ENCODE measurements at regions not wholly inside any gene's neighbourhood (a gene's known extent, or its start where the extent isn't known, plus 50 kb on each side); places are given as distances from the start of the nearest gene placed in this dataset.

- H3K4me3 Mint-ChIP-seq: no peak overlapping the region
- TF ChIP-seq CTCF (IDR thresholded peaks at IDR 0.05): no peak
- no peaks in the 10 kb centered on the region for H3K36me3 Mint-ChIP-seq (ENCODE audit: low read depth)
- DNase-seq: peak; percentile 8
- no peak overlapping the region for H3K27ac Mint-ChIP-seq
- H3K4me1 Mint-ChIP-seq (ENCODE audit: low read depth): peaks cover 30% of the 10 kb centered on the region
- no peaks in the 10 kb centered on the region for H3K27me3 Mint-ChIP-seq (ENCODE audit: insufficient read depth)
- H3K9me3 Mint-ChIP-seq: no peaks in the 10 kb centered on the region
These were observed 616.4 kb downstream of the MED13L start for GRCh38 chr12:115661112-115661511.

- H3K36me3 Mint-ChIP-seq (ENCODE audit: low read depth): no peaks in the 10 kb centered on the region
- TF ChIP-seq CTCF (IDR thresholded peaks at IDR 0.05): no peak
- H3K27ac Mint-ChIP-seq: peak overlapping the region; percentile 66
- peaks cover 30% of the 10 kb centered on the region for H3K4me1 Mint-ChIP-seq (ENCODE audit: low read depth)
- peak overlapping the region; percentile 4; the same call in 1 of the 2 replicates for H3K4me3 Mint-ChIP-seq
- no peaks in the 10 kb centered on the region for H3K9me3 Mint-ChIP-seq
- H3K27me3 Mint-ChIP-seq (ENCODE audit: insufficient read depth): no peaks in the 10 kb centered on the region
- DNase-seq: peak; percentile 63
These were observed 617.2 kb downstream of the MED13L start for GRCh38 chr12:115660211-115660805.

- H3K36me3 Mint-ChIP-seq (ENCODE audit: low read depth): no peaks in the 10 kb centered on the region
- H3K9me3 Mint-ChIP-seq: no peaks in the 10 kb centered on the region
- H3K4me1 Mint-ChIP-seq (ENCODE audit: low read depth): peaks cover 30% of the 10 kb centered on the region
- no peak overlapping the region for H3K4me3 Mint-ChIP-seq
- no peak overlapping the region for H3K27ac Mint-ChIP-seq
- no peak for DNase-seq
- TF ChIP-seq CTCF (IDR thresholded peaks at IDR 0.05): no peak
- H3K27me3 Mint-ChIP-seq (ENCODE audit: insufficient read depth): no peaks in the 10 kb centered on the region
These were observed 618.1 kb downstream of the MED13L start for GRCh38 chr12:115659422-115659821.

- TF ChIP-seq CTCF (IDR thresholded peaks at IDR 0.05): no peak
- DNase-seq: no peak
- Mint-ChIP-seq H3K4me3 (no peak overlapping the region), H3K36me3 (ENCODE audit: low read depth) (no peaks in the 10 kb centered on the region), H3K4me1 (ENCODE audit: low read depth) (peaks cover 30% of the 10 kb centered on the region), H3K27ac (no peak overlapping the region), H3K27me3 (ENCODE audit: insufficient read depth) (no peaks in the 10 kb centered on the region), H3K9me3 (no peaks in the 10 kb centered on the region)
These were observed 620.1 kb downstream of the MED13L start for GRCh38 chr12:115657081-115658013.

- Mint-ChIP-seq H3K4me1 (ENCODE audit: low read depth) (peaks cover 15% of the 10 kb centered on the region), H3K27ac (no peak overlapping the region), H3K9me3 (no peaks in the 10 kb centered on the region), H3K27me3 (ENCODE audit: insufficient read depth) (peaks cover 2% of the 10 kb centered on the region; the same call in 1 of the 2 replicates), H3K4me3 (no peak overlapping the region), H3K36me3 (ENCODE audit: low read depth) (no peaks in the 10 kb centered on the region)
- TF ChIP-seq CTCF (IDR thresholded peaks at IDR 0.05): no peak
- DNase-seq: no peak
These were observed 627.5 kb downstream of the MED13L start for GRCh38 chr12:115650026-115650425.
